Neutrophil (primary cell): ENCODE measurements at regions not wholly inside any gene's neighbourhood (a gene's known extent, or its start where the extent isn't known, plus 50 kb on each side); places are given as distances from the start of the nearest gene placed in this dataset.

Experiments
- H3K27ac ChIP-seq: fragments of 200-600 bp; sonication (generic); 2 replicates; pipeline ENCODE4 v1.5.1; 2016; ENCODE audit warnings: mild to moderate bottlenecking, moderate library complexity
- H3K27me3 ChIP-seq: fragments of 200-600 bp; sonication (generic); 2 replicates; pipeline ENCODE4 v1.6.0; 2016; ENCODE audit warnings: mild to moderate bottlenecking
- H3K36me3 ChIP-seq: fragments of 200-600 bp; sonication (generic); 2 replicates; pipeline ENCODE4 v1.5.1; 2017
- H3K4me1 ChIP-seq, 2 experiments: fragments of 200-600 bp in 1 of 2; sonication (generic) in 1 of 2; 1 replicate in 1 of 2; 2 replicates in 1 of 2; pipeline versions ENCODE4 v1.5.1 to v1.6.1; 2013 to 2016; ENCODE audit warnings: low read depth in 1 of 2, low read length in 1 of 2, mild to moderate bottlenecking in 1 of 2, moderate library complexity in 1 of 2; ENCODE audit not compliant: control insufficient read depth in 1 of 2, insufficient read depth in 1 of 2
- H3K4me3 ChIP-seq, 2 experiments: fragments of 200-600 bp in 1 of 2; sonication (generic) in 1 of 2; 1 replicate in 1 of 2; 2 replicates in 1 of 2; pipeline ENCODE4 v1.5.1; 2013 to 2016; ENCODE audit warnings: low read depth in 1 of 2, low read length in 1 of 2, mild to moderate bottlenecking in 1 of 2, moderate library complexity in 1 of 2
- H3K9me3 ChIP-seq: fragments of 200-600 bp; sonication (generic); 2 replicates; pipeline ENCODE4 v1.5.1; 2016
- TF ChIP-seq, protein P1 (sequence below): fragments of 200-600 bp; sonication (generic); IDR thresholded peaks from 2 replicates; pipeline ENCODE4 v1.5.1; 2016; ENCODE audit warnings: antibody characterized with exemption

DNA sequence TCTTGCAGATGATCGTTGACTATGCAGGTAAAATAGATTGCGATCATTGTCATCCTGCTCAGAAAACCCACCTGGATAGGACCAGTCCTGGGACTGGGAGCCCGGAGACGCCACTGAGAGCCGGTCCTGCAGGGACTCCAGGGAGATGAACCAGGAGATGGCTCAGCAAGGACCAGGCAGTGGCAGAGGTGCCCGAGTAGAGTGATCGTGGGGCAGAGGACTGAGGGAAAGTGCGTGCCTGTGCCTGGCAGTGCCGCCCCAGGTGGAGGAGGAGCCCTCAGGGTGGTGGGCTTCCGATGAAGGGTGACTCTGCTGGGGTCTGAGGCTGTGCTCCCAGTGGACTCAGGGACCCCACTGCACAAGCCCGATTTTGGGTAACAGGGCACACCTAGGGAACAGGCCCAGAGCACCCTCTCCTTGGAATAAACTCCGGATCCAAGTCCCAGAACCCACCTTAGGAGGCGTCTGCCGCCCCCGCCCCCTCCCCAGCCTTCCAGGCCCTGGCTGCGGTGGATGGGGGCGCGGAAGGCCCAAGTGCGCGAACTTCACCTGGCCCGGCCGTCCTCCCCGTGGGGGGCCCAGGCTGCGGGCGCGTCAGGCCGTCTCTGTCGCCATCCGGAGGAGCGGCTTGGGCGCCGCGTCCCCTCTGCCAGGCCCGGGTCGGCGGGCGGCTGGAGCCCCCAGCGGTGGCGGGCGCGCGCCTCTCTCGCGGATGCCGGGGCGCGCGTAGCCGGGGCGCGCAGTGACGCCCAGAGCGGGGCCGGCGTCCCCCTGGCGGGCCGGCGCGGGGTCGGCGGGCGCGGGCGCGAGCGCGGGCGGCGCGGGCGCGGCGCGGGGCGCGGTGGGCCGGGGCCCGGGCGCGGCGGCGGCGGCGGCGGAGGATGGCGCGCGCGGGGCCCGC is 1338.8 kb downstream of the BRD1 start:
- no peak overlapping the region for H3K4me3 ChIP-seq

DNA sequence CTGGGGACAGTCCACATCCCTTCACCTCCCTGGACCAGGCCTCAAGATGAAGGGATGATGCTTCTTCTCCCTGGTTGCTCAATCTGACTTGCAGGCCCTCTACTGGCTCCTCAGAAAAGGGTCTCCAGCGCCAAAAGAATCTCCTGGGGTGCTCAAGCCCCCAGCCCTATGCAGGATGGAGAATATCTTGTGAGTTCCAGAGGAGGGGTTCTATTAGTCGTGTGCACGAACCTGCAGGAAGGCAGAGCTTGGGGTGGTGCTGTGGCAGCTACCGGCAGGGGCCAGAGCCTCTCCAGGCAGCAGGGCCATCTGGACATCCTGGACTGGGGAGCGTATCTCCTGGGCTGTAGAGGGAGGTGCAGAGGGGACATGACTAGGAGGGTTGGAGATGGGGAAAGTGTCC is 1339.5 kb downstream of the BRD1 start:
- no peaks in the 10 kb centered on the region for H3K9me3 ChIP-seq
- TF ChIP-seq, protein P1, sequence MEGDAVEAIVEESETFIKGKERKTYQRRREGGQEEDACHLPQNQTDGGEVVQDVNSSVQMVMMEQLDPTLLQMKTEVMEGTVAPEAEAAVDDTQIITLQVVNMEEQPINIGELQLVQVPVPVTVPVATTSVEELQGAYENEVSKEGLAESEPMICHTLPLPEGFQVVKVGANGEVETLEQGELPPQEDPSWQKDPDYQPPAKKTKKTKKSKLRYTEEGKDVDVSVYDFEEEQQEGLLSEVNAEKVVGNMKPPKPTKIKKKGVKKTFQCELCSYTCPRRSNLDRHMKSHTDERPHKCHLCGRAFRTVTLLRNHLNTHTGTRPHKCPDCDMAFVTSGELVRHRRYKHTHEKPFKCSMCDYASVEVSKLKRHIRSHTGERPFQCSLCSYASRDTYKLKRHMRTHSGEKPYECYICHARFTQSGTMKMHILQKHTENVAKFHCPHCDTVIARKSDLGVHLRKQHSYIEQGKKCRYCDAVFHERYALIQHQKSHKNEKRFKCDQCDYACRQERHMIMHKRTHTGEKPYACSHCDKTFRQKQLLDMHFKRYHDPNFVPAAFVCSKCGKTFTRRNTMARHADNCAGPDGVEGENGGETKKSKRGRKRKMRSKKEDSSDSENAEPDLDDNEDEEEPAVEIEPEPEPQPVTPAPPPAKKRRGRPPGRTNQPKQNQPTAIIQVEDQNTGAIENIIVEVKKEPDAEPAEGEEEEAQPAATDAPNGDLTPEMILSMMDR = no peak
- H3K4me3 ChIP-seq = no peak overlapping the region
- H3K27me3 ChIP-seq = peaks cover 90% of the 10 kb centered on the region
- no peaks in the 10 kb centered on the region for H3K4me1 ChIP-seq
- H3K36me3 ChIP-seq = no peaks in the 10 kb centered on the region
- no peak overlapping the region for H3K27ac ChIP-seq

More for the DNA sequence above, 1338.8 kb downstream of the BRD1 start:
- H3K27me3 ChIP-seq = peaks cover 95% of the 10 kb centered on the region
- H3K4me1 ChIP-seq = no peaks in the 10 kb centered on the region
- TF ChIP-seq, protein P1 = no peak
- no peaks in the 10 kb centered on the region for H3K9me3 ChIP-seq
- H3K27ac ChIP-seq = no peak overlapping the region
- no peaks in the 10 kb centered on the region for H3K36me3 ChIP-seq

DNA sequence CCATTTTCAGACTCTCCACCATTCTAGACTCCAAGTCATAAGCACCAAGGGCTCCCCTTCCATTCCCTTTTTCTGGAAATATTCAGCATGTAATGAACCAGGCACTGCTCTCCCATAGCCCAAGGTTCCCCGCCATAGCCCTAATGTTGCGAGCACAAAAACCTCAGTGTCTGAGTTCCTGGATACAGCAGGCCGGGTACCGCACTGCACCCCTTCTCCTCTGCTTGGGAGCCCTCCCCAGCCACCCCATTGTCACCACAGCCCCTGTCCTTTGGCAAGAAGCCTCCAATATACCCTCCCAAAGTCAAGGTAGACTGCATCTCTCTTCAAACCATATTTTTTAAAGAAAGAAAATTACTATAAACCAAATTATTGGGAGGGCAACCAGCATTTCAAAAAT is 1341.1 kb downstream of the BRD1 start:
- H3K27me3 ChIP-seq = peaks cover 74% of the 10 kb centered on the region
- H3K4me3 ChIP-seq = no peak overlapping the region
- no peaks in the 10 kb centered on the region for H3K4me1 ChIP-seq
- no peak overlapping the region for H3K27ac ChIP-seq
- TF ChIP-seq, protein P1 = no peak
- no peaks in the 10 kb centered on the region for H3K9me3 ChIP-seq
- H3K36me3 ChIP-seq = no peaks in the 10 kb centered on the region

DNA sequence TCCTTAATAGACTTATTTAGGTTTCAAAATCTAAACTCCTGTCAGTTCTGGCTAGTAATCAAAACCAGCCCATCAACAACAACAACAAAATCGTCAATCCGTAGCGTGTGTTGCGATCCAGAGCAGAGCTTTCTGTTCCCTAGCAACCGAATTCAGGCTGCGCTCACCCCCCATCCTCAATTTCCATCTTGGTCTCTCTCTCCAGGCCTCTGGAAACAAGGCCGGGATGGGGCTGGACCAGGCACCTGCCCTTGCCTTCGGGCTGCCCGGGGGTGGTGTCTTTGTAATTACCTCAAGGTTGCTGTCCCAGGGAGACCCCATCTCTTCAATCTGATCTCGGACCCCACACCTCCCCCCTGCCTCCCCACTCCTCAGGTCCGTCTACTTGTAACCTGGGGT is 1341.5 kb downstream of the BRD1 start:
- no peaks in the 10 kb centered on the region for H3K9me3 ChIP-seq
- TF ChIP-seq, protein P1 = no peak
- H3K4me3 ChIP-seq = no peak overlapping the region
- H3K27ac ChIP-seq = no peak overlapping the region
- no peaks in the 10 kb centered on the region for H3K36me3 ChIP-seq
- no peaks in the 10 kb centered on the region for H3K4me1 ChIP-seq
- peaks cover 70% of the 10 kb centered on the region for H3K27me3 ChIP-seq

DNA sequence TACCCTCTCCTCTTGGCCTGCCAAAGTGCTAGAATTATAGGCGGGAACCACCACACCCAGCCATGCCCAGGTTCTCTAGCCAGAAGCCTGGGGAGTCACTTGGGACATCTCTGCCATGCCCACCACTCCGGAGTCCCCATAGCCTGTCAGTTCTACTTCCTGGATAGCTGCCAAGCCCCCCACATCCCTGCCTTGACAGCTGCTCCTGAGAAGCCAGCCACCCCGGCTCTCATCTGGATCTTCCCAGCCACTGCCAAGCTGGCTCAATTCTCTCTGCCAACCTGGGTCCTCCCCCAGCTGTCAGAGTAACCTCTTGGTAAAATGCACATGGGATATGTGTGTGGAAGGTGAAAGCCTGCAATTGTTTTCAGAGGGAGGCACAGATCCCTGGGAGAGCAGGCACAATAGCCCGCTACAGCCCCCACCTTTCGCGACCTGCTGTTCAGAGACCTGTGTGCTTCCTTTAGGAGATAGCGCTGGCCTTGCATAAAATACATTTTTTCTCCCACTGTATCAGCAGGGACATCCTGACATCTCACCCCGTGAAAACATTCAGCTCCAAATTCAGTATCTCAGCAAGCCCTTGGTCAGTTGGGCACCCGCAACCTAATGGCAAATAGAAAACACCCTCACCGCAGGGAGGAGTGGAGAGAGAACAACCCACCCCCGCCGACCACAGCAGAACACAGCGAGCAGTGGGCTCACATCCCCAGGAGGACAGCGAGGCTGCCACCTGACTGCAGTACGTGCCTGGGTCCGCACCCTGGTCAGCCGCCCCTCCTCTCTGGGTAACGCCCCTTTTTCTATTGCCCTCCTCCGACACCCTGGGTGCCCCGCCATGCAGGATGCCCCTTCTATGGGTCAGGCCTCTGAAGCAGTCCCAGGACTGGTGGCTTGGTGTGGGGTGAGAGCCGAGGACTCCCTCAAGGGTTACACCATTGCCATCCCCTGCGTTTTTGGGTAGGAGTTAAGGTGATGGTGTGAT is 1342.2 kb downstream of the BRD1 start:
- H3K27ac ChIP-seq = no peak overlapping the region
- H3K36me3 ChIP-seq = no peaks in the 10 kb centered on the region
- no peaks in the 10 kb centered on the region for H3K9me3 ChIP-seq
- peaks cover 63% of the 10 kb centered on the region for H3K27me3 ChIP-seq
- H3K4me3 ChIP-seq = no peak overlapping the region
- no peaks in the 10 kb centered on the region for H3K4me1 ChIP-seq
- TF ChIP-seq, protein P1 = no peak
